ENCODE measurements at regions not wholly inside any gene's neighbourhood (a gene's known extent, or its start where the extent isn't known, plus 50 kb on each side); places are given as distances from the start of the nearest gene placed in this dataset.
"Not testable (repeated sequence)": the region's sequence is repeated elsewhere in the genome, so short reads cannot be mapped to it uniquely, and the experiment has no call there.

DNA sequence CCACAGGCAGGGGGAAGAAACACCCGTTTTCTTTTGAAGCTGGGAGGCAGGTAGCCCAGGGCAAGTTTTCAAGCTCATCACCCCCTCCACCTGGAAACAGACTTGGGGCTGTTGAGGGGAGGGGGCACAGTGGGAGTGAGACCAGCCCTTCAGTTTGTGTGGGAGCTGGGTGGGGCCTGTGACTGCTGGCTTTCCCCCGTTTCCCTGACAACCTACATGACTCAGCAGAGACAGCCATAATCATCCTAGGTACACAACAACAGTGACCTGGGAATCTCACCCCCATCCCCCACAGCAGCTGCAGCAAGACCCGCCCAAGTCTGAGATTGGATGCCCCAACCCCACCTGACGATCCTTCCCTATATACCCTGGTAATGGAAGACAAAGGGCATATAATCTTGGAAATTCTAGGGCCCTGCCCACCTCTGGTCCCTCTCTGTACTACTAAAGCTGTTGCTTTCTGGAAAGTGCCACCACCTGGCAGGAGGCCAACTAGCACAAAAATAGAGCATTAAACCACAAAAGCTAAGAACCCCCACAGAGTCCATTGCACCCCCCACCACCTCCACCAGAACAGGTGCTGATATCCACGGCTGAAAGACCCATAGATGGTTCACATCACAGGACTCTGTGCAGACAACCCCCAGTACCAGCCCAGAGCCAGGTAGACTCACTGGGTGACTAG, 422.2 kb upstream of the SGO1 start:
- DNase-seq = no peak

DNA sequence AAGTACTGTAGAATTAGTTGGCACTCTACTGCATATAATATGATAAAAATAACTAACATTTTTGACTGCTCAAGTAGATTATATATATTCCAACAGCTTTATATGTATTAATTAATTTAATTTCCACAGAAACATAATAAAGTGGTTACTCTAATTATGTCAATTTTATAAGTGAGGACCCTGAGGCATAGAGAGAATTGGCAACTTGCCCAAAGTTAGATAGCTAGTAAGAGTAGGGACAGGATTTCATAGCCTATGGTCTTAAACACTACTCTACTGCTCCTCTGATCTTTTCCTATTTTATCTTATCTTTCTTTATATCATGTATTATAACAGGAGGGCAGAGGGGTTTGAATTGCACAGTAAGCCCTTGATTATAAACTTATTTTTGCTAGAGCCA, 418.7 kb upstream of the SGO1 start:
- DNase-seq = no peak

DNA sequence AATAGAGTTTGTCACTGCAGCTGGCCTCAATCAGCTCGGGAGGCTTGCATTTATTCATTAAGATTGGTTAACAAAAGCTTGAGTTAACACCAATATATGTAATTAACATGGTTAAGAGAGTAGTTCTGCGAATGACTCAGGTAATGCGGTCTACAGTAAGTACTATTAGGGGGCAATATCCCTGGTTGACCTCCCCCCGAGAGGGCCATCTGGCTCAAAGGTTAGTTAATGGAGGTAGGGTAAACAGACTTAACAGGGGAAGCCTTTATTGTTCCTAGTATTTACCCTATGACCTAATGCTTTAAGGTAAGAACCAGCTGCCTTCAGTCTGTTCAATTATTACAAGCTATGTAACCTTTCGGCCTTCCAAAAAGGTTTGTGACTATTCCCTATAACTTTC, 403.3 kb upstream of the SGO1 start:
- DNase-seq = no peak

DNA sequence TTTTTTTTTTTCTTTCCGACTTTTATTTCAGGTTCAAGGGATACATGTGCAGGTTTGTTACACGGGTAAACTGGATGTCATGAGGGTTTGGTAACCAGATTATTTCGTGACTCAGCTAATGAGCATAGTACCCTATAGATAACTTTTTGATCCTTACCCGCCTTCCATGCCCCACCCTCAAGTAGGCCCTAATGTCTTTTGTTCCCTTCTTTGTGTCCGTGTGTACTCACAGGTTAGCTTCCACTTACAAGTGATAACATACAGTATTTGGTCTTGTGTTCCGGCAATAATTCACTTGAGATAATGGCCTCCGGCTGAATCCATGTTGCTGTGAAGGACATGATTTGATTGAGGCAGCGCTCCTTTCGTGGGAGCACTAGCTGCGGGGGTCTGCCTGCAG, 402.8 kb upstream of the SGO1 start:
- DNase-seq = no peak

DNA sequence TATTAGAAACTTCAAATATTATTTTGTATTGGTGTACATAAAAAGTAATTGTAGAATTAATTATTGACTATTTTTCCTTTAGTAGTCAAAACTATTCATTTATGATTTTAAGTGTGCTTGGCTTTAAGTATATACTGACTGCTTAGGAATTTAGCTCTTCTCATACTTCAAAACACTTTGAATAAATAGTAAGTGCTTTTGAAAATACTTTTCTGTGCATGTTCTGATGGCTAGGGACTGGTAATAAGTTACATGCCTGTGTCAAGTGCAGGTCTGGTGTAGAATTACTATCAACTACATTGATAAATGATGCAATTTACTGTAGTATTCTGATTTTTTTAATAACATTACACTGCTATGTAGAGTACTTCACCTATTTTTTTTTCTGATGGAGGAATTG, 397.6 kb upstream of the SGO1 start:
- DNase-seq = no peak

DNA sequence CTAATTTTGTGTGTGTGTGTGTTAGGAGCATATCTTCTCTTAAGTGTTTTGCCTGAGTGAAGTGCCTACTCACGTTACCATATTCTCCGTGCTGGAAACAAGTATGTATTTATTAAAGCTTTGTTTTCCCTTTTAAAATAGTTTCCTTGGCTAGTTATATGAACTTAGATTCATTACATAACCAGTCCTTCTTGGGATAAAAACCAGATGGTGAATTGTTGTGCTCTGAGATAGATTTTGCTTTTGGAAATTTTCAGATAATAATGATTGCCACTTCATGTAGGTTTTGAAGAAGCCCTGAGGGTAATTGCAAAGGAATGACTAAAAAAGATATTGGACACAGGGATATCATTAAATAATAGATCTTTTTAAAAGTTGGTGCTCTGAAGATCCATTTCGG, 390.2 kb upstream of the SGO1 start:
- no peak for DNase-seq

DNA sequence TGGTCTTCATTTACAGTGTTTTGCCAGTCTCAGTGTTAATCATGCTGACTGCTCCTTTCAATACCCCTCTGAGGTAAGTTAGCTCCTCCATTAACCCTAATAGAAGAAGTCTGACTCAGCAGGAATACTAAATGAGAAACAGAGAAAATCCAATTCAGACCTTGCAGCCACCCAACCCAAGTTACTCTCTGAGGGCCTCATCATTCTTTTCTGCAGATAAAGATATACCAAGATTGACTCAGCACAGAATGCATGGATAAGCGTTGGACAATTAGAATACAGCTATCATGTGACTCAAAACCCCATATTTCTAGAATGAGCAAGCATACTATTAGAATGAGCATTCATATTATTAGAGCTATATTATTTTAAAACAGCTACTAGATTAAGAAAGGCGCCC, 389.1 kb upstream of the SGO1 start:
- DNase-seq = no peak

DNA sequence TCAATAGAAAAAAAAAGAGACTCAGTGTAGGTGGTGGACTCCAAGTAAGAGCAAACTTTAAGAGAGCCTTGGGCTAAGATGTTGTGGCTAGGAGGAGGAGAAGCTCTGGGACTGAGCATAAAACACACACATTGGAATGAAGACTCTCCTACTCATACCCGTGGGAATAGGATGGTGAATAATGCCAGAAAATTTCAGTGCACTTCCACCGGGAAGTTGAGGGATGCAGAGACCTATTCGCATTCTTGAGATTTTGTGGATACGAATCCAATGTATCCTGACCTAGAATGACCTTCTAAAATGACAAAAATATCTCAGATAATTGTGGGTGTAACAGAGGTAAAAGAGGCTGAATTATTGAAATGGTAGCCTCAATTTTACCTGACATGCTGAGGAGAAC, 388.7 kb upstream of the SGO1 start:
- no peak for DNase-seq

DNA sequence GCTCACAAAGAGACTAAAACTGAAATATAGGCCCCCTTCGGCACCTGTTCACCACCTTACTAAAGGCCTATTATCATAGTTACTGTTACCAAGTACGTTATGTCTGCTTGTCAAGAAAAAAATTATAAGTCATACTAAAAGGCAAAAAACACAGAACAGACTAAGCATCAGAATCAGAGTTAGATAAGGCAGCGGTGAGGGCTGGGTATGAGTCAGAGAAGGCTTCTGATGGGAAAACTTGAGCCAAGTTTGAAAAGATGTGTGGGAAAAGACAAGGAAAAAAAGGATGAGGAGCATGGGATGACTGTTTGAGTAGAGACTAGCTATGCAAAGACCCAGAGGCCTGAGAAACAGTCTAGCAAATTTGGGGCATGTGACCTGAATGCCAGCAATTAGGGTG, 387.2 kb upstream of the SGO1 start:
- DNase-seq = no peak

DNA sequence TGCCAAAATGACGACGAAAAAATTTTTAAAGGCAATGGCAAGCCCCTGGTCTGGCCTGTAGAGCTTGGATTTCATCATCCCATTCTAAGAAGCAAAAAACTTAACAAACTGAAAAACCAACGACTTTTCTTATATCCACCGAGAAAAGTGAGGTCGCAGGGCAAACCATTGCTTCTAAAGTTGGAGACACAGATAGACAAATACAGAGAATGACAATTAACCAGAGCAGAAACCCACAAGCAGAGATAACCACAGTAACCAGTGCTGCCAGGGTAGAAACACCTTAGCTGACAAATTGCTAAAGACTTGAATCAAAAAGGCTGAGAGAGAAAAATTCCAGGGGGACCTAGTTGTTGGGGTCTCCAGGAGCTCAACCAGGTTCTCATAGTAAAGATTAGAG, 386.5 kb upstream of the SGO1 start:
- no peak for DNase-seq

DNA sequence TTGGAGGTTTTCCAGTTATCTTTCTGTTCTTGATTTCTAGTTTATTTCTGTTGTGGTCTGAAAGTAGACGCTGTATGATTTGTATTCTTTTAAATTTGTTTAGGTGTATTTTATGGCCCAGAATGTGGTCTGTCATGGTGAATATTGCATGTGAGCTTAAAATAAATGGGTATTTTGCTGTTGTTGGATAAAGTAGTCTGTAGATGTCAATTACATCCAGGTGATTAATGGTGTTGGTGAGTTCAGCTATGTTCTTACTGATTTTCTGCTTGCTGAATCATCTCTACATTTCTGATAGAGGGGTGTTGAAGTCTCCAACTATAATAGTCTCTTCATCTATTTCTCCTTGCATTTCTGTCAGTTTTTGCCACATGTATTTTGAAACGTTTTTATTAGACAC, 383.3 kb upstream of the SGO1 start:
- DNase-seq = no peak

DNA sequence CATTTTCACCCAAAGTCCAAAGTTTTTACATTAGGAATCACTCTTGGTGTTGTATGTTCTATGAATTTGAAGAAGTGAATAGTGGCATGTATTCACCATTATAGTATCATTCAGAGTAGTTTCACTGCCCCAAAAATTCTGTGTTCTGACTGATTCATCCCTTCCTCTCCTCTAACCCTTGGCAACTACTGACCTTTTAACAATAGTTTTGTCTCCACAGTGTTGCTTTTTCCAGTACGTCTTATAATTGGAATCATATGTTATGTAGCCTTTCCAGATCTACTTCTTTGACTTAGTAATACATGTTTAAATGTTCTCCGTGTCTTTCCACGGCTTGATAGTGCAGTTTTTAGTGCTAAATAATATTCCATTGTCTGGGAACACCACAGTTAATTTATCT, 379.0 kb upstream of the SGO1 start:
- DNase-seq = no peak

DNA sequence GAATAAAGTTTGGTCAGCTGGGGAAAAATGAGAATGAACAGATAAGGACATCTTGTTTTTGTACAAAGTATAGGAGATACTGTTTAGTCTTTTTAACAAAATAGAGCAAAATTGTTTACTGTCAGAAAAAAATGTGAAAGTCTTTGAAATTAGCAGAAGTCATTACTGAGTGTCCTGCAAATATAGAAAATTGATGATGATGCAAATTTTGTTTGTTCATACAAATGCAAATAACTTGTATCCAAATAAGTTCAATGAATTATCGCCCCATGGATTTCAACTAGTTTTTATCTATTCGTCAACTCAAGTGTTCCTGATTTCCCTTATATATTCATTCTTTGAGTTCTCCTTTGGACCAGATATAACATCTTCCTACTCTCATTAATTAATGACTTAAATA, 378.0 kb upstream of the SGO1 start:
- DNase-seq = no peak

DNA sequence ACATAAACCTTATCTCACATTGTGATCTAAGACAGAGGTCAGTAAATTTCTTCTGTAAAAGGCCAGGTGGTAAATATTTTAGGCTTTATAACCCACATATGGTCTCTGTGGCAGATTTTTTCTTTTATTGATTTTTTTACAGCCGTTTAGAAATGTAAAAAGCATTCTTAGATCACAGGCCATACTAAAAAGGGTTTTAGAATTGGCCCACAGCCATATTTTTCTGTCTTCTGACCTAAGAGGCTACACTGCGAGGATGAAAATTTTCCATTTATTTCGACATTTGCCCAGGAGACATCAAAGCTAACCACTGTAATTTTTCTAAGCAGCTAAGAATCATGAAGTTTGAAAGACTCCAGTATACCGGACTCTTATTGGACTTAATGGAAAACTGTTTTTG, 377.2 kb upstream of the SGO1 start:
- DNase-seq = no peak

DNA sequence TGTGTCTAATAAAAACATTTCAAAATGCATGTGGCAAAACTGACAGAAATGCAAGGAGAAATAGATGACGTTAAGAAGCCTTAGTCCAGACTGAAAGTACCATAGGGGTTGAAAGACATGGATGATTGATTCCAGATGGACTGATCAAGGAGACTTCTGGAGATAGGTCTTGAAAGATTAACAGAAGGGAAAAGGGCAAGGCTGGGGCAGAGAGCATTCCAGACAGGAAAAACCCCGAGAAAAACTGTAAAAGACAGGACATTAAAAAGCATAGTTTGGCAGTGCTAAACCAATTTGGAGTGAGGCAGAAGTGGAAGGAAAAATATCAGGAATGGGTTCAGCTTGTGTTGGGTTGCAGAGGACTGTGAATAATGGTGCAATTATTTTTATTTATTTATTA, 375.2 kb upstream of the SGO1 start:
- no peak for DNase-seq

DNA sequence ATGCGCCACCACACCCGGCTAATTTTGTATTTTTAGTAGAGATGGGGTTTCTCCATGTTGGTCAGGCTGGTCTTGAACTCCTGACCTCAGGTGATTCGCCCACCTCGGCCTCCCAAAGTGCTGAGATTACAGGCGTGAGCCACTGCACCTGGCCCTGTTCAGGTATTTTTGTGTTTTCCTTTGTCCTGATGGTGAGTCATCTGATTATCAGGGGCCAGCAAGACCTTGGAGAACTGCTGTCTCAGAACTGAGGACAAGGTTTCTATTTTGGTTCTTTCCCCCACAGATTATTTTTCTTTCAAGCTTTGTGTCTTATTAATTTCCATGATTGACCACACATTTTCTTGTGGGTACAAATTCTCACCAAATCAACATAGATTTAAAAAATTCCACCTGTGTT, 374.4 kb upstream of the SGO1 start:
- DNase-seq = not testable (repeated sequence)

DNA sequence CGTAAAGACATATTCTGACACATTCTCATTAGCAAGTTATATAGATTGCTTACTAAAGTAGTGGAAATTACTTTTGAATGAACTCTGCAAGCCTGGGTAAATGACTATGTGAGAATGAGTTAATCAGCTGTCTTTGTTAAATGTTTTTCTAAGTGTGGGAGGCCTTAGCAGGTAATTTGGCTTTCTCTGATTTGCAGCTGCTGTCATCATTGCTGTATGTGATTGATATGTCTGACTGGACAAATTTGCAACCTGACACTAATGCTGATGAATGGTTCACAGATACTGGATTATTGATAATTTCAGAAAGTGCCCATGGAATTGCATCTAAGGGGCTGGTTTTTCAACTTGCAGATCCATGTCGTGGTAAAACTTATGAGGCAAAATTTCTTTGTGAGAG, 372.2 kb upstream of the SGO1 start:
- no peak for DNase-seq

DNA sequence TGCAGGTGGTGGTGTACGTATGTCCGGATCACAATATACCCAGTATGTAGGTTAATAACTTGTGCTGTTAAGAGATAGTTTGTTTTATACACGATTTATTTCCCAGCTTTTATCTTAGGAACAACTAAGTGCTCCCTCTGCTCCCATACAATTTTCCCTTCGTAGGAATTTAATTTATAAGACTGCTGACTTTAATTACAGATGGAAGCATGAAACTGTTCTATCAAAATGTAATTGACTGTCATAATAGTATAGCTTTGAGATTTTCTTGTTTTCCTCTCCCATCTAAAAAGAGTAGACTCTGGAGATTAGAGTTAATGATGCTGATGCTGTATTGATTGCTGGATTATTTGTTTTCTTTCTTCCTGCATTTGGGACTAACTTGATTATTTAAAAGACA, 370.7 kb upstream of the SGO1 start:
- DNase-seq = no peak

DNA sequence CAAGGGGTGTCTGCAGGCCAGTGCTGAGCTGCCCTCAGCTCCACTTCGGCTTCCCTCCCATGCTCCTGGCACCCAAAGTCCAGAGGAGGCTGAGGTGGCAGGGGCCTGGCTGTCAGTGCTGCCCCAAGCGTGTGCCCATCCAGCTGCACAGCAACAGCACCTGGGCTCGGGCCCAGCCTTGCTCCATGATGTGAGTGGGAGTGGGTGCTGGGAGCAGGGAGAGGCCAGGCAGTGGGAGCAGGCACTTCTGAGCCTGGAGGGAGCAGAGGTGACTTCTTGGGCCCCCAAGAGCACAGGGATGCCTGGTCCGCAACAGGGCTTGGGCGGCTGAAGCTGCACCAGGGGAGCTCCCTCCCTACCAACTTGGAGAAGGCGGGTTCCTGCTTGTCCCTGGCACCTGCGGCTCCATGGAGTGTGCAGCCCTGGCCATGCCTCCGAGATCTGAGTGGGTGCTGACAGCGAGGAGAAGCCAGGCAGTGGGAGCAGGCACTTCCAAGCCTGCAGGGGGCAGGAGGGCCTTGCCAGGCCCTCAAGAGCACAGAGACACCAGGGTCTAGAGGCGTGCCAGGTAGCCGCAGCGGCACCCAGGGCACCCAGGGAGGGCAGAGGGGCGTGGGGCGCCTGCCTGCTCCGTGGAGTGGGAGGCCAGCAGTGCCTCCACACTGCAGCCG, 366.7 kb upstream of the SGO1 start:
- DNase-seq = no peak

DNA sequence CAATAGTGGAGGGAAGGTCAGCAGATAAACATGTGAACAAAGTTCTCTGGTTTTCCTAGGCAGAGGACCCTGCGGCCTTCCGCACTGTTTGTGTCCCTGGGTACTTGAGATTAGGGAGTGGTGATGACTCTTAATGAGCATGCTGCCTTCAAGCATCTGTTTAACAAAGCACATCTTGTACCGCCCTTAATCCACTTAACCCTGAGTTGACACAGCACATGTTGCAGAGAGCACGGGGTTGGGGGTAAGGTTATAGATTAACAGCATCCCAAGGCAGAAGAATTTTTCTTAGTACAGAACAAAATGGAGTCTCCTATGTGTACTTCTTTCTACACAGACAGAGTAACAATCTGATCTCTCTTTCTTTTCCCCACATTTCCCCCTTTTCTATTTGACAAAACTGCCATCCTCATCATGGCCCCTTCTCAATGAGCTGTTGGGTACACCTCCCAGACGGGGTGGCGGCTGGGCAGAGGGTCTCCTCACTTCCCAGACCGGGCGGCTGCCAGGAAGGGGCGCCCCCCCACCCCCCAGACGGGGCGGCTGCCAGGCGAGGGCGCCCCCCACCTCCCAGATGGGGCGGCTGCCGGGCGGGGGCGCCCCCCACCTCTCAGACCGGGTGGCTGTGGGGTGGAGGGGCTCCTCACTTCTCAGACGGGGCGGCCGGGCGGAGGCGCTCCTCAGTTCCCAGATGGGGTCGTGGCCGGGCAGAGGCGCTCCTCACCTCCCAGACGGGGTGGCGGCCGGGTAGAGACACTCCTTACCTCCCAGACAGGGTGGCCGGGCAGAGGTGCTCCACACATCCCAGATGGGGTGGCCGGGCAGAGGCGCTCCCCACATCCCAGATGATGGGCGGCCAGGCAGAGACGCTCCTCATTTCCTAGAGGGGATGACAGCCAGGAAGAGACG, 361.6 kb upstream of the SGO1 start:
- DNase-seq = not testable (repeated sequence)

DNA sequence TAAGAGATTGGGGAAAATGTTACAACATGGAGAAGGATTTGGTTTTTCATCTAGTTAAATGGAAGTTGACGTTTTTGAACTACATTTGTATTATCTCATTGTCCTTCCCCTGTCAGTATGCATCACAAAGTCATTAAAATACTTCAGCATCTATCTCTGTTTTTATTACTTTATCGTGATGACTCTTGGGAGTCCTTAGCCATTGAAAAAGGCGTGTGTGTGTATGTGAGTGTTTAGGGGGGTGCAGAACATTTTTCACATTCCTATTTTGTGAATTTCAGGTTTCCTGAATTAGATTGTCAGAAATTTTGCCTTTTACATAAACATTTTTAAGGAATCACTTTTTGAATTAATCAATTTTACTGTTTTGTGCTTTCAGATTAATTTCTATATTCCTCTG, 360.6 kb upstream of the SGO1 start:
- no peak for DNase-seq

DNA sequence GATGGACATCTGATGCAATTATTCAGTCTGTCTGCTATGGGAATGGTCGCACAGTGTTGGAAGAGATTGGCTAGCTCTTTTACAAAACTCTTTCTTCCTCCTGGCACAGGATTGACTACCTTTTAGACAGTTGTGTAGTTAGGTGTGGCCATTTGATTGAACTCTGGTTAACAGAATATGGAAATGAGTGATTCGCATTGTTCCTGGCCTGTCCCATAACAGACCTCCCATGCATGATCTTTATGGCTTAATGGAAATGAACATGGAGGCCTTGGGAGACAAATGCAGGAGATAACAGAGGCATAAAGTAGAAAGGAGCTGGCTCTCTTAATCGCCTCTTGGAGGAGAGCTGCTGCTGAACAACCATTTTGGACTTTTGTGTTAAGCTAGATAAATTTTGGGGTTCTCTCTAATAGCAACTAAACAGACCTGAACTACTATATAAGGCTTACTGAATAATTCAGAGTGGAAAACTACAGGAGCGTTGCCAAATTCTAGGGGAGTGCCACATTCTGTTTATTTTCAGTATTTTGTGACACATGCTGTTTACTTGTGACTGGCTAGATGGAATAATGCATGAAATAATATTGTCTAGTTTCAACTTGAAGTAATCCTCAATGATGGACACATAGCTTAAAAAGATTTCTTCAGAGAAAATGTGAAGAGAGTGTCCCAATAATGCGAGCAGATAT, 357.7 kb upstream of the SGO1 start:
- no peak for DNase-seq

DNA sequence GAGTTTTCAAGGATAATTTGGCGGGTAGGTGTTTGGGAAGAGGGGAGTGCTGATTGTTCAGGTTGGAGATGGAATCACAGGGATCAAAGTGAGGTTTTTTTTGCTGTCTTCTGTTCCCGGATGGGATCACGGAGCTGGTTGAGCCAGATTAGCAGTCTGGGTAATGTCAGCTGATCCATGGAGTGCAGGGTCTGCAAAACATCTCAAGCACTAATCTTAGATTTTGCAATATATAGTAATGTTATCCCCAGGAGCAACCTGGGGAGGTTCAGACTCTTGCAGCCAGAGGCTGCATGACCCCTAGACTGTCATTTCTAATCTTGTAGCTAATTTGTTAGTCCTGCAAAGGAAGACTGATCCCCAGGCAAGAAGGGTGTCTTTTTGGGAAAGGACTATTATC, 354.1 kb upstream of the SGO1 start:
- no peak for DNase-seq

DNA sequence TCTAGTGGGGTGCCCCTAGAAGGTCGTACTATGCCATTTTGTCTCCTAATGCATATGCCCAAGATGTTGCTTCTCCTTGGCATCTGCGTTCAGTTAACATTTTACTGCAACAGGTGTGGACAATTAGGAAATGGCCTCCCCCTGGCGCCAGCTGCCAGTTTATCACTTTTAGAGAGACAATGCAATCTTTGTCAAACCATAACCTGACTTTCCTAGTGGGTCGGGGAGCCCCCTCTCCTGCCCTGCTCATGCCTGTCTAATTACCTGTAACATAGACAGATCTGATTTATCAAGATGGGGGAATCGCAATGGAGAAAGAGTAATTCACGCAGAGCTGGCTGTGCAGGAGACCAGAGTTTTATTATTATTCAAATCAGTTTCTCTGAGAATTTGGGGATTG, 353.7 kb upstream of the SGO1 start:
- DNase-seq = no peak
